GM08714 (cell line): ENCODE measurements at regions not wholly inside any gene's neighbourhood (a gene's known extent, or its start where the extent isn't known, plus 50 kb on each side); places are given as distances from the start of the nearest gene placed in this dataset.
"Not testable (repeated sequence)": the region's sequence is repeated elsewhere in the genome, so short reads cannot be mapped to it uniquely, and the experiment has no call there.

Source experiments
- H3K4me3 ChIP-seq: fragments of 200-500 bp; sonication (Bioruptor generic); 2 replicates; pipeline ENCODE4 v1.5.1; 2014; ENCODE audit warnings: mild to moderate bottlenecking, low read length, inconsistent platforms
- ZNF274 ChIP-seq: IDR thresholded peaks from 2 replicates; pipeline ENCODE4 v1.6.1; 2012; ENCODE audit warnings: mild to moderate bottlenecking, low read depth, low read length

DNA sequence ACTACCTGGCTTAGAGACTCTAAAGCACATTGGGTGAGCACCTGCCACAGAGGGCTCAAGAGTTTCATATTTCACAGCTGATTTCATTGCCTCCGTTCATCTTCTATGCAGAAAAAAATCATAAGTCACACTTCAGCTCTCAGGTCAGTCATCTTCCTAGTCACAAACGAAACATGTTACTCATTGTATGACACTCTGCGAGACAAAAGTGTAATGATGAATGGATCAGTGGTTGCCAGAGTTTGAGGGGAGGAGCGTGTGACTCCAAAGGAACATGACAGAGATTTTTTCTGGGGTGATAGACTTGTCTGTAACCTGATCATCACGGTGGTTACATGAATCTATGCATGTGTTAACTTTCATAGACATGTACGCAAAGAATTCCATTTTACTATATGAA lies 195.2 kb upstream of the CNTNAP4 start:
- no peak overlapping the region for H3K4me3 ChIP-seq
- no peak for TF ChIP-seq ZNF274

DNA sequence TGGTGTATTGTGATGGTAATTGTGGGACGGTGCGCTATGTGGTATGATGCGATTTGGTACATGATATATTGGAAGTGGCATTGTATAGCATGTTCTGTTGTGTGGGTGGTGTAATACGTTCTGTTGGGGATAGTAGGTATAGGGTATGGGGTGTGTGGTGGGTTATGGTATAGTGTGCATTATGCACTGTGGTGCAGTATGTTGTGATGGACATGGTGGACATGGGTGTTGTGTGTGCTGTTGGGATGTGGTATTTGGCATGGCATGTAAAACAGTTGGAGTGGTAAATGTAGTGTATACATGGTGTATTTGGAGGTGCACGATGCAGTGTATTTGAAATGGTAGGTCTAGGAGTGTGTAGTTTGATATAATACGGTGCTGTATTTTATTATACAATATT lies 170.6 kb upstream of the CNTNAP4 start:
- H3K4me3 ChIP-seq, result no peak overlapping the region
- no peak for TF ChIP-seq ZNF274

DNA sequence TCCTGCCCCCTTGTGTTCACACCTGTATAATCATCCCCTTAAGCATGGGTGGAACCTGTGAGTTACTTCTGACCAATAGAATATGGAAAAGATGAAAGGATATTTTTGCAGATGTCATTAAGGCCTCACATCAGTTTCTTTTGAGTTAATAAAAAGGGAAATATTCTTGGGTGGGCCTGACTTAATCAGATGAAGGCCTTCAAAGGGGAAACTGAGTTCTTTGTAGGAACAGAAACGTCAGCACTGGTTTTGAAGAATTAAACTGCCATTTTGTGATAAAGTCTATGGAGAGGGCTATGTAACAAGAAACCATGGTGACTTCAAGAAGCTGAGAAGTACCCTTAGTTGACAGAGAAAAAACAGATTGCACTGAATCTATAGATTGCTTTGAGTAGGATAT lies 168.7 kb upstream of the CNTNAP4 start:
- no peak overlapping the region for H3K4me3 ChIP-seq
- TF ChIP-seq ZNF274, result no peak

DNA sequence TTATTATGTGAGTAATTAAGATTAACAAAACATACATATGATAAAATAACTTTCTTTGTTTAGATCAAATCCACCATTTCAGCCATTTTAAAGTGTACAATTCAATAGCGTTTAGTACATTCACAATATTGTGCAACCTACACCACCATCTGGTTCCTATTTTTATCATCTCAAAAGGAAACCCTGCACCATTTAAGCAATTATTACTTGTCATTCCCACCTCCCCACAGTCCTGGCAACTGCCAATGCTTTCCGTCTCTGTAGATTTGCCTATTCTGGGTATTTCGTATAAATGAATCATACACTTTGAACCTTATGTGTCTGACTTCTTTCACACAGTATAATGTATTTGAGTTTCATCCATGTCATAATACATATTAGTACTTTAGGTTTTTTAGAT lies 162.5 kb upstream of the CNTNAP4 start:
- TF ChIP-seq ZNF274, result no peak
- no peak overlapping the region for H3K4me3 ChIP-seq

DNA sequence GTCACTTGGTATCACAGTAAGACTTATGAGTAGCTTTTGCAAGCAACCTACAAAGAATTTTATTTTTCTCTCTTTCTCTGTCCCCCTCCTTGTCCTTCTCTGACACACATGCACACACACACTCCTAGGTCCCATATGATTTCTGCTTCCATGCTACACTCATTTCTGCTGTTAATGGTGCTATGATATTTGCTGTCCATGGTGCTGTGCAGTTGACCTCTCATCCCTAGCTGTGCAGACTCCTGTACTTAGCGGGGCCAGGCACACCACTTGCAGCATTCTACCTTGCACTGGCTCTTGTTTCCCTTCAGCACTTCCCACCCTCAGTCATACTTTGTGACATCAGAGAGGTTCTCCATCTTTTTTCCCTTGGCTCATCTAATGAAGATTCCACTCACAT lies 158.9 kb upstream of the CNTNAP4 start:
- H3K4me3 ChIP-seq, result no peak overlapping the region
- TF ChIP-seq ZNF274, result no peak

DNA sequence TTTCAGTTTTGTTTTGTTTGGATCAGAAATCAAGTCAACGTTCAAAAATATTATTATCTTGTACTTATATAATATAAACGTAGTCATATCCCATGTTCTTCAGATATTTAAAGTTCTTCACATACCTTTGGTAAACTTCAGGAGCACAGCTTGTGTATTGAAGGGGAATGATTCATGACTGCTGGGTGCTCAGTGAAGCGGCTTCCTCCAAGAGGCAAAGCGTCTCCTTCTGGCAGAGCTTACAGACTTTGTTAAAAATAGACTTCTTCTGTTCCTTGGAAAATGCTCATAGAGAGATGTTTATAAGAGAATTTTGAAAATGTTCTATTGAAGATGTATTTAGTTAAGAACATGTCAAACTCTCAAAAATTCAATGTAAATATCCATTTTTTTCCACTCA lies 155.6 kb upstream of the CNTNAP4 start:
- TF ChIP-seq ZNF274, result no peak

DNA sequence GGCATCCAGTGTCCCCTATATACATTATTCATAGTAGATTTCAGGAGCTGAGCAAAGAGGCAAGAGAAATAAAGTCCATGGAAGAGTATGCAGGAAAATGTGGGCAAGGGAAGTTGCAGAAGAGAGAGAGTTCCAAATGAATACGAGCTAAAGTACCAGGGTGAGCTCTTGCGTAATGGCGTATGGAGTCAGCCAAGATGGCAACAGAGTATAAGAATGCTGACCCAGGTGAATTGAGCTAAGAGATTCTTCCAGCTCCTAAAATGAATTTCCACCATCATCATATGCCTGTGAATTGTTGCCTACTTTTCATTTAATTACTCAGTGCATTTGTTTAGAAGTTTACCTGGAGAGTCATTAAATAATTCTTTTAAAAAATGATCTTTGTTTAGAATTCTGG lies 153.2 kb upstream of the CNTNAP4 start:
- H3K4me3 ChIP-seq, result no peak overlapping the region
- TF ChIP-seq ZNF274, result no peak

More for the DNA sequence above, 155.6 kb upstream of the CNTNAP4 start:
- no peak overlapping the region for H3K4me3 ChIP-seq

DNA sequence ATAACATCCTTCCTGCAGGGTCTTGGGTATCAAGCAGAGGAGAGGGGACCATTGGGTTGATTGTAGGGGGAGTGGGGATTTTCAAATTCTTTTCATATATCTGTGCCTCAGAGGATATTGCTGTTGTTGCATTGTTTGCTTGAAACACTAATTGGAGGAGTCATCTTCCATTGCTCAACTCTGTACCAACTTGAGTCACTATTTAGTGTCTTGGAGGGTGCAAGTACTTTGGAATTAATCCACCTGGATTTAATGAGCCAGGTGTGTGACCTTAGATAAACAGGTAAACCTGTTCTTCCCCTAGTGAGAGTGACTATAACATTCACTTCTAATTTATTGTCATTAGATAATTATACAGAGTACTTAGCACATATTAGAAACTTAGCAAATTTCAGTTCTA lies 151.3 kb upstream of the CNTNAP4 start:
- no peak overlapping the region for H3K4me3 ChIP-seq
- TF ChIP-seq ZNF274, result no peak

DNA sequence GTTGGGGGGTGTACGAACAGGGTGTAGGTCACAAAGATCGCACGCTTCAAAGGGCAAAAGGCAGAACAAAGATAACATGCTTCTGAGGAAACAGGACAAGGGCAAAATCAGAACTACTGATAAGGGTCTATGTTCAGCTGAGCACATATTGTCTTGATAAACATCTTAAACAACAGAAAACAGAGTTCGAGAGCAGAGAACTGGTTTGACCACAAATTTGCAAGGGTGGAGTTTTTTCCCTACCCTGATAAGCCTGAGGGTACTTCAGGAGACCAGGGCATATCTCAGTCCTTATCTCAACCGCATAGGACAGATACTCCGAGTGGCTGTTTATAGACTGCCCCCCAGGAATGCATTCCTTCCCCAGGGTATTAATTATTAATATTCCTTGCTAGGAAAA lies 139.1 kb upstream of the CNTNAP4 start:
- not testable (repeated sequence) for H3K4me3 ChIP-seq

DNA sequence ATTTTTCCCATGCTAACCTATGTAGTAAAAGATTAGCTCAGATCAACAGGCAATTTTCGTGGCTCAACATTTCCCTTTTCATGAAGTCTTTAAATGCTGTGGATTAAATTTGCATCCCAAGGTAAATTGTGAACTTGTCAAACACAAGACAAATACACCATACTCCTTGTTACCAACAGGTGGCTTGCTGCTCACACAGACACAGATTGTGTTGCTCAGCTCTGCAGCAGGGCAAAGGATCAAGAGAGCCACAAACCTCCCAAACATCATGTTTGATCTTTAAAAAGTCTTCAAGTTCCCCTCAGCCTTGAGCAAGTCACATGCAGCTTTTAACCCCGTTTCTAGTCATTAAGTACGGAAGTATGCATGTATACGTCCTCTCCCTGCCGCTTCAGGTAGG lies 119.6 kb upstream of the CNTNAP4 start:
- no peak overlapping the region for H3K4me3 ChIP-seq
- TF ChIP-seq ZNF274, result no peak

DNA sequence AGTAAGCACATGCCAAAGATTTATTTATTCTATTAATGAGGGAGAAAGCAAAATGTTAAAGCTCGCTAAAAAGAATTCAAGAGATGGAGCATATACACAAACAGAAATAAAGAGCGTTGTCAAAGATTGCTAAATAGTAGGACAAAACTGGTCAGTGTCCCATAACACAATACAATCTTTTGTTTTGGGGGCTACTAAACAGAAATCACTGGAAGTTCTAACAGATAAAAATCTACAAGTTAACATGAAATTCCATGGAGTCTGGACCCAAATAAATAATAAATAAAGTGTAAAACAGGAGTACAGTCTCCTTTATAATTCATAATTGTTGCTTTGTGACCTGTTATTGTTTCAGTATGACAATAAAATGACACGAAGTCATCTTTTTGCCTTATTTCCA lies 115.2 kb upstream of the CNTNAP4 start:
- no peak for TF ChIP-seq ZNF274
- no peak overlapping the region for H3K4me3 ChIP-seq

DNA sequence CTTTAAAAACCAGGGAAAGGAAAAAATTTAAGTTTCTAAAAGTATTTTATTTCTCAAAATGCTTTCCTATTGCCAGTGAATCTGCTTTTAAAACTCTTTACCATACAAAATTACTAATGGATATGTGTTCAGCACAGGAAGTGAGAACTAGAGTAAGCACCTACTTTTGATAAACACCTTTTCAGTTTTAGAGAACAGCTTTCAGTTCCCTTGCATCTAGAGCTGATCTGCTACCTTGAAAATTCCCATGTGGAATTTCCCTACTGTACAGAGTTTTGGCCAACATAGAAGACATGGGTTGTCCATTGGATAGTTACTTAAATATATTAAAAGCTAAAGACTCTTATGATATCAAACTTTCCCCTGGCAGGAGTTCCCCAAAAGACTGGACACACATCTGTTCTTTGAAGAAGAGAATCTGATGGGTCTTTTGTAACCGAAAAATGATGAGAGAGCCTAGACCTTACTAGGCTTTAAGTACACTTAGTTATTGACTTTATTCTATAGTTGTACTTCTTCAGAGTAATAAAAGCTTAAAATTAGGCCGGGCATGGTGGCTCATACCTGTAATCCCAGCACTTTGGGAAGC lies 112.1 kb upstream of the CNTNAP4 start:
- no peak overlapping the region for H3K4me3 ChIP-seq
- TF ChIP-seq ZNF274, result no peak

DNA sequence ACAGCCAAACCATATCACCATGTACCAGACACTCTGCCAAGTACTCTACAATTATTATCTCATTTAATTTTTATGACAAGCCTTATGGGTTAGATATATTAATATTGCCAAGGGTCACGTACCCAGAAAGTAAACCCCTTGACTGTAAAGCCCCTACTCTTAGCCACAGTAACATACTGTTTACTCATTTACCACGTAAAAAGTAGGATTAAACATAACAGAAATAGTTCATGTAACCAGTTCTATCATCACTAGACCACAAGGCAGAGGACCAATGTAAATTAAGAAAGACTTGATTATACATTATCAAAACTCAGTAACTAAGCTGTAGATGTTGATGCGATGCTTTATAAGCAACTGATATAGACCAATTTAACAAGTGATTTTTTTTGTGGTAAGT lies 101.5 kb upstream of the CNTNAP4 start:
- TF ChIP-seq ZNF274, result no peak
- no peak overlapping the region for H3K4me3 ChIP-seq

DNA sequence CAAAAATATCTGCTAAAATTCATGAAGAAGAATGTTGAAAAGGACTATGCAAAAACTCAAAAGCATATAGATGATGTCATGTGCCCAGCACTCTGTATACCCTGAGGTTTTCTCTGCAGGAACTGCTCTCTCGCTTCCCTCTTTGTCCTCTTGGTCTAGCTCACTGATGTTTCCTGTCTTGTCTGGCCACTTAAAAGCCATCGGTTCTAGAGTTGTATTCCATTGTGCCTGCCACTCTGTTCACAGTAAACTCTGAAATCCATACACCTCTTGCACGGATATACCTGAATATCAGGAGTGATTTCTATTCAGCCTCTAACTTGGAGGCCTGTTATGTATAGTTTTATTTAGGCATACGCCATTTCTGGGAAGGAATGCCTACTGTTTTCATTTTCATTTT lies 101.0 kb upstream of the CNTNAP4 start:
- no peak overlapping the region for H3K4me3 ChIP-seq
- TF ChIP-seq ZNF274, result no peak

DNA sequence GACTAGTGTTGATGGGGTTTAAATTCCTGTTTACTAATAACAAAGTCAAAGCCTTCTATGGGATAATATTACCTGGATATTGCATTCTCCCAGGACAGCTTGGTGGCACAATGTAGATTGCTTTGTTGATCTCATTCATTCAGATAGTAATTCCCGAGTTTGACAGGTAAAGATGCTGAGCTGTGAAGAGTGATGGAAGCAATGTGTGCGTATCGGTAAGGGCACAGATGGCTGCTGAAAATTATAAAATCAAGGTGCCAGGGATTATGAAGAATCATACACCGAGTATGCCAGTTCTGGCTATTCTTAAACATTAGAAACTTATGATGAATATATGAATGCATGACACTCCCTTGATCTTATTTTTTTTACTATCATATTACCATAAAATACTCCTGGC lies 100.6 kb upstream of the CNTNAP4 start:
- no peak for TF ChIP-seq ZNF274
- H3K4me3 ChIP-seq, result peak overlapping the region; percentile 28; the same call in 1 of the 2 replicates

DNA sequence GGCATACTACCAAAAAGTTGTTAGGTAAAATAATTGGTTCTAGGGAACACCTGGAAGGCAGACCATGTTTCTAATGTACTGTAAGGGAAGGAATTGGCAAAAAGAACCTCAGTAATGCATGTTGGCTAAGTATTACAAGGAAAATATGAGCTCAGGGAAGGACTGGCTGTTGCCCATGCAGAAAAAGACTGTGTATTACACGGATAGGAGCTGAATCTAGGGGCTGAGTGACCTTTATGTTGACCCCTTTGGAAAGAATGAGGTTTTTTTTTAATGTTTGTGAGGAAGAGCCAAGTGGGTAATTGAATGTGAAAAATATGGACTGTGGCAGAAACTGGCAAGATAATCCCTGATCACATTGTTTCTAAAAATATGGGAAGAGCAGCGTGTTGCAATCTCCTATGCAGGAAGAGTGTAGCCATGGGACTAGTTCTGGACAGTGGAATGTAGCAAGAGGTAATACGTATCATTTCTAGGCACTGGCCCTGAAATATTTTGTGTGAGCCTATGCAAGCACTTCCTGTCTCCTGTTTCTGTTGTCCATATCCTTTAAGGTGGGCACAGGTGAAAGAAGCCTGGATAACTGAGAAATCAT lies 95.1 kb upstream of the CNTNAP4 start:
- TF ChIP-seq ZNF274, result no peak
- no peak overlapping the region for H3K4me3 ChIP-seq
